ENCODE measurements at regions not wholly inside any gene's neighbourhood (a gene's known extent, or its start where the extent isn't known, plus 50 kb on each side); places are given as distances from the start of the nearest gene placed in this dataset.
A peak's percentile ranks its signal among the peaks of the same experiment; 100 is the strongest.
"Not testable (repeated sequence)": the region's sequence is repeated elsewhere in the genome, so short reads cannot be mapped to it uniquely, and the experiment has no call there.

DNA sequence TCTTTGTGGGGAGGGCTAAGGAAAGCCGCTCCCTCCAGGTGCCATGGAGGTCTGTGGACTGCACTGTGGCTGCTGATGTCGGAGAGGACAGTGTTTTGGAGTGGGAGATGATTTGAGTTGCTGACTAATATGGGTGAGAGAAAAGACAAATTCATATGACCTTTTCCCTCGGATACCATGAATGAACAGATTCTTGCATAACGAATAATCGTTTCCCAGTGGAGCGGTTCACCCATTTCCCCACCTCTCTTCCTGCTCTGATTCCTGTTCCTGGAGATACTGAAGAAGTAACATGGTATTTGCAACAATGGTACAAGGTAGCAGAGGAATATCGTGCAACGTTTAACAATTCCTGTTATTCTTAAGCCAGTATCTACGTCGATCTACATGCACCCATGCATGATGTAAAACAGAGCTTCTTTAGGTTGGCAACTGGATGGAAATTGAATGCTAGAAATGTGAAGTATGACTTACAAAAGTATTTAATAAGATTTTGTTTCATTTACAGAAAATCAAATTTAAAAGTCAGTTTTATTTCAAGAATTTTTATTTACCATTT lies 227.1 kb downstream of the TOMM20 start:
- no peak for DNase-seq (ENCODE audit: low read depth in 3 of 3)

DNA sequence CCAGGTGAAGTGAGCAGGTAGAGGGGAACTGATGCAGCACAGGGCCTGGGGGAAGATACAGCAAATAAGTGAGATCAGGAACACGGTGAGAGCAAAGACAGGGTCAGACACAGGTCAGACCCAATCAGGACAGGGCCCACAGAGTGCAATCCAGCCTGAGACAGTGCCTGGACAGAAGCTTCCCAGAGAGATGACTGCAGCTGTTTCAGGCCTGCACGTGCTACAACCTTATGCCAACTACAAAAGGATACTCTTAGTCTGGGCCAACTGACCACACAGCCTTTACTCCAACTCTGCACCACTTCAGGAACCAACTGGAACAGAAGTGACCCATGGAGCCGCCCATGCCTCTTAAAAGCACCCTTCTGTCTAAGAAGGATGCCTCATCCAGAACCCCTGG lies 228.0 kb downstream of the TOMM20 start:
- no peak for DNase-seq (ENCODE audit: low read depth in 3 of 3)

- no peak for DNase-seq (ENCODE audit: low read depth in 3 of 3)
Observed at GRCh38 chr1:234899730-234900072, 228.9 kb downstream of the TOMM20 start.

DNA sequence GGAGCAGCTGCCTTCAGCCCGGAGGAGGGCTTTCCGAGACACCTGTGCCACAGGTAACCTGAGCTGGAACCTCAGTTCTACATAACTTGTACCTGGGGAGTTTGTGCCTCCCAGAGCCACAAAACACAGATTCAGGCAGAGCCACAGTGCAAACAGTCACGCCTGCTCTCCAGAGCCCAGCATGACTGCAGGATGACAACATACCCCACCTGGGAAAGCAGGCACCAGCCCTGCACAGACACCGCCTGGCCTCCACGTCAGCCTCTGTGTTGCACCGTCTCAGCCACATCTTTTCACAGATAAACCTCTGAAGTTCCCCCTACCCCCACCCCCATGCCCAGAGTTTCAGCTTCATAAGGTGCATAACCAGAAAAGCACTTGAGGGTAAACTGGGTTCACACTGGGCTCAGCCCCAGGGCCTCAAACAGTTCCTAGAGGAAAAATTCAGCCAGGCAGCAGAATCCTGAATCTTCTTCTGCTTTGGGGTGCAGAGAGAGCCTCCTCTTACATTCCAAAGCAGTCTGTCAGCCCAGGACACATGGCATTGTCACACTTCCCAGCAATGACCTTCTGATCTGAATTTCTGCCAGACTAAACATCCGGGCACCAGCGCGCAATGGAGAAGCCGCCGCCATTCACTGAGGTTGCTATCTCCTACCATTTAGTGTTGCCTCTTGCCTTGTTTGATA lies 229.5 kb downstream of the TOMM20 start:
- no peak for DNase-seq (ENCODE audit: low read depth in 3 of 3)

DNA sequence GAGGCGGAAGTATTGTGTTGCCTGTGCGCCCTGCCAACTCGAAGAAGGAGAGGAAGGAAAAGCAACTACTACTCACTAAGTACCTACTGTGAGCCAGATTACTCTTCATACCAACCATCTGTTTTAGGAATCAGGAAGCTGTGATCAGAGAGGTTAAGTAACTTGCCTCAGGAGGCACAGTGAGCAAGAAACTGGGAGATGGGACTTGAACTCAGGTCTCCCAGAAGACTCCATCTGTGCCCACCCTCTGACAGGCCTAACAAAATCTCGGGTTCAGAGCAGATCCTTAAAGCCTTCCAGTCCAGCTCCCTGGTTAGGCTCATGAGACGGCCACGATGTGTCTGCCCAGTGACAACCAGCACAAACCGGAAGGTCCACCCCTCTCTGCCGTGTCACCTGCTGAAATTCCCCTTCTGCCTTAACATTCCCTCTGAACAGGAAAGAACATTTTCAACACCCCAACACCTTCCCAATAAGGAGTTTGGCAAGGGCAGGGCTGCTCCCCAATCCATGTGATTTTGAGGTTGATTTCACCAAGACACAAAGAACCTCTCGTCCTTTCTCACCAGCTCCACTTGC lies 230.1 kb downstream of the TOMM20 start:
- no peak for DNase-seq (ENCODE audit: low read depth in 3 of 3)

- no peak for DNase-seq (ENCODE audit: low read depth in 3 of 3)
Observed at GRCh38 chr1:234897754-234898454, 230.7 kb downstream of the TOMM20 start.

DNA sequence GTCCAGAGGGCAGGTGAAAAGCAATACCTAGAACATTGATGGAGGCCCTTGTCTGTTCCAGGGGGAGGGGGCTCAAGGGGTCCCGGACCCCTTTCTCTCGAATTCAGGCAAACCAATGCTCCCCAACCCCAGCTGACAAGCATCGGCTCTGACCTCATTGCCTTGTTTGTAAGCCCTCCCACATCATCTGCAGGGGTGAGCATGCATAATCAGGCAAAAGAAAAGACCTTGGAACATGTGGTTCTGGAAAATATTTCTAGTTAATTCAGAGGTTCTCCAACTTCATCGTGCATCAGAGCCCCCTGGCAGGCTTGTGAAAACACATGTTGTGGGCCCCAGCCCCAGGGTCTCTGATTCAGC lies 231.3 kb downstream of the TOMM20 start:
- DNase-seq (ENCODE audit: low read depth in 3 of 3) = no peak

DNA sequence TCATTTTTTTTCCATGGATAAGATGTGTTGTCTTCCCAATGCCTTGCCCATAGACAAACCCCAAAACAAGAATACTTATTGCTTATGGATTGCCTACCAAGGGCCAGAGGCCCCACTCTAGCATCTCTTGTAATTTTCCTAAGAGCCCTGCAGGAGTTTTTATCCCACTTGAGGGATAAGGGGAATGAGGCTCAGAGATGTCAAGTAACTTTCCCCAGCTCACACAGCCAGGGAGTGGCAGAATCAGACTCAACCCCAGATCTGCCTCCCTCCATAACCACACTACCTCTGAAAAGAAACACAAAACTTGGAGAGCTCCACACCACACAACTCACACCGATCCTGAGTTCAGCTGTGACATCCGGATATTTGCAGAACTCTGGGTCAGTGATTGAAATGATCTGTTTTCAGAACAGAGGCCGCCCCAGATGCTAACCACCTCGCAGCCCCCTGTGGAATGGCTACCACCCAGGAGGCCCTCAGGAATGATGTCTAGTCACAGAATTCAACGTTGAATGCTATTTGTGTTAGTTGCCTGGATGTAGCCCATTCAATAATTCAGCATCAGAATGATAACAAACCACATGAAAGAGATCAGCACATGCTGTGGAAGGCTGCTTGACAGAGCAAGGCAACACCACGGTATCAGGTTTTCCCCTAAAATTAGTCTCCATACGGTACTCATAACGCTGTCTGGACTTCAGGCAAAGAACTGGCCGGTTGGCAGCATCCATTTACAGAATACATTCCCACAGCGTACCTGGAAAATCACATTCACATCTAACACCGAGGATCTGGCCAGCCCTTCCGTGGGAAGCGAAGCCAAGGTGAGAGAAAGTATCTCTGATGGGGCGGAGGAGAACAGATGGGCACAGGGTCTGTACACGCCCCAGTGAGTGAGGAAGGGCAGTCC lies 231.9 kb downstream of the TOMM20 start:
- no peak for DNase-seq (ENCODE audit: low read depth in 3 of 3)

DNA sequence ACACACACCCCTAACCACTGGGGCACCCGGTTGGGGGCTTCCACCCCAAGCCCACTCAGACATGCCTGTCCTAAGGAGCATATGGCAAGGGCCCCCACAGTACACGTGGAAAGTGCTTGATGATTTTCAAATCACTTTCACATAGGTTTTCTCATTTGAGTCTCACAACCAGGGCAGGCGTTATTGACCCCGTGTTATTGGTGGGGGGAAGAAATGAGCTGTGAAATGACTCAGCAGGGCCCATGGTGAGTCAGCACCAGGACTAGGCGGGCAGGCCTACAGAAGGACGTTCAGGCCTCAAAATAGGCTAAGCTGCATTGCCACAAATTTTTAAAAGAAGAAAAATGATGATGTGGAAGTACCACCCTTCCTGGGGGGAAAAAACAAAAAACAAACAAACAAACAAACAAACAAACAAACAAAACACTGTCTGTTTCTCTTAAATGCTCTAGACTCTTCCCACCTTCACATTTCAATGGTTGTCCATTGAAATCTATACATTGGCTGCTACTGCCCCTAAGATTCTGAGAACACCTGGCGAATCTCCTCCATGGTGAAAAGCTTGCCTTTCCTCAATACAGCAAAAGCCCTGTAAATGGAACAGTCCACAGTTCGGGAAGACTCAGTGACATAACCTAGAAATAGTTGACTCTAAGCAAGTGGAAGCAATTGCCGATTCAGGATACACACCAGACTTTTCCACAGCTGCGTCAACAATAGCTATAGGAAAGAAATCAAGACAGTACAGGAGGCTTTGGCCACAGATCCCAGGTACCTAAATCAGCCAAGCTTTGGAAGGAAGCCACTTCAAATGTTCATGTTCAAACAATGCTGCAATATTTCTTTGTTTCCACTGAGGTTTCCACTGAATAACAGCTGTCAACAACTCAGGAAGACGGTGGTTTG lies 234.7 kb downstream of the TOMM20 start:
- peak in 2 of 3 donors; percentile 34 to 39 for DNase-seq (ENCODE audit: low read depth in 3 of 3)

GRCh38 chr1:234893359-234893724 lies 235.3 kb downstream of the TOMM20 start:
- no peak for DNase-seq (ENCODE audit: low read depth in 3 of 3)

GRCh38 chr1:234892642-234893041 lies 236.0 kb downstream of the TOMM20 start:
- no peak for DNase-seq (ENCODE audit: low read depth in 3 of 3)

DNA sequence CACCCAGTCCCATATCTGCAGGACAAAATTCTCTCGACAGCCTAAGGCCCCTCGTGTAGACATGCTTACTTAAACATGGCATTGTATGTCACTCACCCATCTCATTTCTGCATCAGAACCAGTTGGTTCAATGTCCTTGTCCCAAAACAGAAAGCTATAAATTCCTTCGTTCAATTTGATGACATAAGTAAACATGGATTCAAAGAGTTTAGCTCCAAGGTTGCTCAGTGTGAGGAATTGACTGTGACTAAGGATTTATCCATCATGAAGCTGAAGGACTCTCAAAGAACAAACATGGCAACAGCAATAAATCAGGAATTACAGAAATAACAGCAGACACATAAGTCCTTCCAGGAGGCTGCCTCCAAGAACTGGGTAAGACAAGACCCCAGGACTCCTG lies 237.2 kb downstream of the TOMM20 start:
- DNase-seq (ENCODE audit: low read depth in 3 of 3) = no peak

- no peak for DNase-seq (ENCODE audit: low read depth in 3 of 3)
Observed at GRCh38 chr1:234889643-234890042, 239.0 kb downstream of the TOMM20 start.

- DNase-seq (ENCODE audit: low read depth in 3 of 3) = not testable (repeated sequence)
Observed at GRCh38 chr1:234888247-234888646, 240.4 kb downstream of the TOMM20 start.

DNA sequence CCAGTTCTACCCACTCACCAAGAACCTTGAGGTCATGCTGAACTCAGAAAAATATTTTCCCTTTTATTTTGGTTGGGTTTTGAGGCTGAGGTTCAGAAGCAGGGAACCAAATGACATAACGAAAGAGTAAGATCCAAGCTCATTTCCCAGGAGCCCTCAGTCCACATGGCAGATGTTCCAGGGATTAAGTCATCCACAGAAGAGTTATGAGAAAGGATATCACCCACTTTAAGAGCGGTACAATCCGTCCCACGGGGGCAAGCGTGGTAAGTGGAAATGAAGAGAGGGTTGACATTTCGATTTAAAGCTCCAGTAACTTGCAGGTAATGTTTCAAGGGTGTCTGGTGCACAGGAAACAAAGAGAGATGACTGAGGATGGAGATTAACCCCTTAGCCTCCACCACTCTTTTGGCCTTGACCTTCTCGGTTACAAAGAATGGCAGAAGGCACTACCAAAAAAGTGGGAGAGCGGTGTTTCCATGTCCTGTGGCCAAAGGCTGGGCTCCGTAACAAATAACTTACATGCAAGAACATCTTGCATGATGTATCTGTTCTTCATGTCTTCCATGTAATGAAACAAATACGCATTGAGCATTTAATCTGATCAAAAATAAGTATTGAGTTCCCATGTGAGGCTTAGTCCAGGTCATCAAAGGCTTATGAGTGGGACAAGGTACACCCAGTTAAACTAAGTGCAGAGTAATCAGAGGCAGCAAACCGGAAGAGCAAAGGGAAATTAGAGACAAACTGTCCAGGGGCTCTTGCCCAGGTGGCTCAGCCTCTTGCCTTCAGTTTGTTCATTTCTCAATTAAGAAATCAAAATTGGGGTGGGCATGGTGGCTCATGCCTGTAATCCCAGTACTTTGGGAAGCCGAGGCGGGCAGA lies 241.4 kb downstream of the TOMM20 start:
- DNase-seq (ENCODE audit: low read depth in 3 of 3) = no peak

GRCh38 chr1:234886081-234886984 lies 242.3 kb downstream of the TOMM20 start:
- DNase-seq (ENCODE audit: low read depth in 3 of 3) = no peak

- DNase-seq (ENCODE audit: low read depth in 3 of 3) = no peak
Observed at GRCh38 chr1:234885601-234886000, 243.0 kb downstream of the TOMM20 start.

DNA sequence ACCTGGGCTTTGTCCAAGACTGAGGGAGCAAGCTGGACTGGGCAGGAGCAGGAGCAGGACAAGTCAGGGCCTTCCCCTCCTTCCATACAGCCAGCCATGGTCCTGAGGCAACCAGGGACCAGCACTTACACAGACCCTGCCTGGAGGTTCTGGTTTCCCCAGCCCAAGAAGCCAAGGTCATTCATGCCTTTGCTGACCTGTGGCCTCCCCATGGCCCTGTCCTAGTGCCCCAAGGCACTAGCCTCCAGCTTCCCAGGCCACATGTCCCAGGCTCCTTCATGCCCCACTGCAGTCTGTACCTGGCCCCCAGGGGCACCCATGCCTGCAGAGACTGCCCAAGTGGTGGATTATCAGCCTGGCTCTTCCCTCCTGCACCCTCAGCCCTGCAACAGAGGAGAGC lies 243.9 kb downstream of the TOMM20 start:
- DNase-seq (ENCODE audit: low read depth in 3 of 3) = no peak

GRCh38 chr1:234884006-234884405 lies 244.6 kb downstream of the TOMM20 start:
- DNase-seq (ENCODE audit: low read depth in 3 of 3) = no peak

Measured in stimulated activated CD4-positive, alpha-beta T cell treated with anti-CD3 and anti-CD28 coated beads, TNF-alpha, amount 100 ng/mL, for 48 hours (primary cell).